ENCODE measurements at regions not wholly inside any gene's neighbourhood (a gene's known extent, or its start where the extent isn't known, plus 50 kb on each side); places are given as distances from the start of the nearest gene placed in this dataset.

DNA sequence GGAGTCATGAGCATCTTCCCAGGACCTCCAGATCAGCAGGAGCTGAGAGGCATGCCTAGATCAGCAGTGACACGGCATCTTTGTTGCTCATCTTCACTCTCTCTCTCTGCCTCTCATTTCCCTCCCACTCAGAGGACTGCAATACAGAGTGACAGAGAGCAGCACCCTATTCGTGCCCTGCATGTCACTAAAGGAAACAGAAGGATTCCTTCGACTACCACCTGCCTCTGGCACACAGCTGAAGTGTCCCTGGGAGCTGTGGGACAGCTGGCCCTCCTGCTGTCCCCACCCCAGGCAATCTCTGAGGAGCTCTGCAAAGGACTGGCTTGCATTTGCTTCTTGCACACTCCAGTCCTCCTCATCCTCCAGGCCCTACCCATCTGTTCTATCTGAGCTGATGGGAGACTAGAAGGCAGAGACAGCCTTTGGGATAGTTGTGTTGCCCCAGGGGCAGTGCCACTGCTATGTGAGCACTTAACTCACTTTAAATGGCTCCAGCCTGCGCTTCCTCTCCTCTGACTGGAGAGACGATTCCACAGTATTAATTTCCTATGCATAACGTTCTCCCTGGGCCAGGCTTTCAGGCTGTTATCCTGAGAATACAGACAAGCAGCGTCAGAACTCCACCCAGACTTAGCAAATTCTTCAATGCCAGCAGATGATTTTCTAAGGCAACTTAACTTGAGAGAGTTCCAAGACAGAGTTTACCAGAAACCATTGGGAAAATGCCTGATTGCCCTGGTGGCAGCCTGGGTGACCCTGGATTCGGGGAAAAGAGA is 167.6 kb upstream of the MAP1B start:
- Mint-ChIP-seq H3K4me3 (no peak overlapping the region), H3K27me3 (ENCODE audit: low read depth, poor library complexity) (no peaks in the 10 kb centered on the region), H3K27ac (no peak overlapping the region), H3K9me3 (peaks cover 13% of the 10 kb centered on the region), H3K36me3 (ENCODE audit: low read depth) (no peaks in the 10 kb centered on the region), H3K4me1 (peaks cover 11% of the 10 kb centered on the region)
- DNase-seq: no peak
- TF ChIP-seq, protein P1, sequence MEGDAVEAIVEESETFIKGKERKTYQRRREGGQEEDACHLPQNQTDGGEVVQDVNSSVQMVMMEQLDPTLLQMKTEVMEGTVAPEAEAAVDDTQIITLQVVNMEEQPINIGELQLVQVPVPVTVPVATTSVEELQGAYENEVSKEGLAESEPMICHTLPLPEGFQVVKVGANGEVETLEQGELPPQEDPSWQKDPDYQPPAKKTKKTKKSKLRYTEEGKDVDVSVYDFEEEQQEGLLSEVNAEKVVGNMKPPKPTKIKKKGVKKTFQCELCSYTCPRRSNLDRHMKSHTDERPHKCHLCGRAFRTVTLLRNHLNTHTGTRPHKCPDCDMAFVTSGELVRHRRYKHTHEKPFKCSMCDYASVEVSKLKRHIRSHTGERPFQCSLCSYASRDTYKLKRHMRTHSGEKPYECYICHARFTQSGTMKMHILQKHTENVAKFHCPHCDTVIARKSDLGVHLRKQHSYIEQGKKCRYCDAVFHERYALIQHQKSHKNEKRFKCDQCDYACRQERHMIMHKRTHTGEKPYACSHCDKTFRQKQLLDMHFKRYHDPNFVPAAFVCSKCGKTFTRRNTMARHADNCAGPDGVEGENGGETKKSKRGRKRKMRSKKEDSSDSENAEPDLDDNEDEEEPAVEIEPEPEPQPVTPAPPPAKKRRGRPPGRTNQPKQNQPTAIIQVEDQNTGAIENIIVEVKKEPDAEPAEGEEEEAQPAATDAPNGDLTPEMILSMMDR (IDR thresholded peaks at IDR 0.05): no peak

DNA sequence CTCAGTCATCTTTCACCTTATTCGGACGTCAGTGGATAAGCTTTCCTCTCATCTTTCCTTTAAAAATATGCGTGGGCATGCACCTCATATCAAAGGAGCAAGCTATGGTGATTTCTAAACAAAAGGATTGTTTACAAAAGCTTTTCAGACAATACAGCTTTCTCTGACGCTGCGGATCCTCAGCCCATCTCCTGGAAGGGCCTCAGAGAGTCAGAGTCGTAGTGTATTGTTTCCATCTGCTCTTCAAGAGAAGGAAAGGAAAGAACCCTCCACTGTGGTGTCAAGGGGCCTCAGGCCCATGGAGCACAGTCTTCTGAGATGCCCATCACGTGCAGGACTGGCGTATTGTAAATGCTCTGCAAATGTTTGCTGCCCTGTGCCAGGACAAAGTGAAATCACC is 163.4 kb upstream of the MAP1B start:
- peaks cover 6% of the 10 kb centered on the region for H3K36me3 Mint-ChIP-seq (ENCODE audit: low read depth)
- H3K4me1 Mint-ChIP-seq: peaks cover 6% of the 10 kb centered on the region
- TF ChIP-seq, protein P1 (IDR thresholded peaks at IDR 0.05): no peak
- H3K27ac Mint-ChIP-seq: no peak overlapping the region
- no peak for DNase-seq
- no peaks in the 10 kb centered on the region for H3K27me3 Mint-ChIP-seq (ENCODE audit: low read depth, poor library complexity)
- H3K9me3 Mint-ChIP-seq: peaks cover 38% of the 10 kb centered on the region
- no peak overlapping the region for H3K4me3 Mint-ChIP-seq

DNA sequence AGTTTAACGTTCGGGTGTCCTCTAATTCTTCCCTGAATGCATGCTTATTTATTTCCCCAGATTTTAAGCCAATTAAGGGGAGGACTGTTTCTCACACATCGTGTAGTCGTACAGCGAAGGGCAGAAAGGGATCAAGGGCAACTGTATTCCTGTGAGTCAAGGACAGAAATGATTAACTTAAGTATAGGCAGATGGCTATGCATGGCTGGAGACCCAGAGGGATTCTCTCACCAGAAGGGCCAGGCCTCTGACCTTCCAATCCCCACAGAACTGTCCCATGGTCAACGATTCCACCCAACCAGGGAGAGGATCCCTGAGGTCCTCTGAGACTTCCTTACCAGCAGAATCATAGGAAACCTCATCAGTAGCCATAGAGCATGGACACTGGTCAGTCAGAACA is 161.8 kb upstream of the MAP1B start:
- Mint-ChIP-seq H3K27me3 (ENCODE audit: low read depth, poor library complexity) (no peaks in the 10 kb centered on the region), H3K4me1 (no peaks in the 10 kb centered on the region), H3K9me3 (peaks cover 54% of the 10 kb centered on the region), H3K36me3 (ENCODE audit: low read depth) (peaks cover 6% of the 10 kb centered on the region), H3K4me3 (no peak overlapping the region), H3K27ac (no peak overlapping the region)
- TF ChIP-seq, protein P1 (IDR thresholded peaks at IDR 0.05): no peak
- DNase-seq: no peak

DNA sequence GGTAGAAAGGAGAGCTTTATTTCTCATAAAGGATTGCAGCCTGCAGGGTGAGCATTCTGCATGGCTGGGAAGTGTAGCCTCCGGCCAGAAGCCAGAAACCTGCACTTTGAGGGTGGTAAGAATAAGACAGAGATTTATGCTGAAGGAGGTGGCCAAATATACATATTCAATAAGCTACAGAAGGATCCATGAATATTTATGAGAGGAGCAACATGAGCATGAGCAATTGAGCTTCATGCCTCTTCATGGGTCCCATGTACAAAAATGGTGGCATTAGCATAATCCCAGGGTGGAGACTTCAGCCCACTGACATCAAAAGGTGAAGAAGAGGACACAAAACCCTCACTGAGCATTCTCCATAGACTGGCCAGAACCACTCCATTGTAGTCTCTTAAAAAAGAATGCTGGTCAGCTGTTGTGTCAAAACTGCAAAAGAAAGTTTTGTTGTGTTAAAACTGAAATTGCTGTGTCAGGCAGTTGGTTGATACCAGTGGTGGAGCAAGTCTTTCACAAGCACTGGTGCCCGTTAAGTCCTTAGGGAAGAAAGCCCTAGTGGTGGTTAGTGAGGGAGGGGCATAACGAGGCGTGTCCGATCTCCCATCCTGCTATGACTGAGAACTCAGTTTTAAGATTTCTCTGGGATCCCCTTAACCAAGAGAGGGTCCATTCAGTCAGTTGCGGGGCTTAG is 160.8 kb upstream of the MAP1B start:
- Mint-ChIP-seq H3K9me3 (peaks cover 63% of the 10 kb centered on the region), H3K36me3 (ENCODE audit: low read depth) (peaks cover 6% of the 10 kb centered on the region), H3K27ac (no peak overlapping the region), H3K27me3 (ENCODE audit: low read depth, poor library complexity) (no peaks in the 10 kb centered on the region), H3K4me1 (no peaks in the 10 kb centered on the region), H3K4me3 (no peak overlapping the region)
- TF ChIP-seq, protein P1 (IDR thresholded peaks at IDR 0.05): no peak
- DNase-seq: no peak

DNA sequence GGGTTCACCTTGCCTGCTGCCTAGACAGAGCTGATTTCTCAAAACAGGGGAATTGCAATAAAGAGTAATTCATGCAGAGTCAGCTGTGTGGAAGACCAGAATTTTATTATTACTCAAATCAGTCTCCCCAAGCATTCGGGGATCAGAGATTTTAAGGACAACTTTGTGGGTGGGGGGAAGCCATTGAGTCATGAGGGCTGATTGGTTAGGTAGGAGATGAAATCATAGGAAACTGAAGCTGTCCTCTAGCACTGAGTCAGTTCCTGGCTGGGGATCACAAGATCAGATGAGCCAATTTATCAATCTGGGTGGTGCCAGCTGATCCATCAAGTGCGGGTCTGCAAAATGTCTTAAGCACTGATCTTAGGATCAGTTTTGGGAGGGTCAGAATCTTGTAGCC is 159.1 kb upstream of the MAP1B start:
- Mint-ChIP-seq H3K9me3 (peaks cover 60% of the 10 kb centered on the region), H3K4me1 (no peaks in the 10 kb centered on the region), H3K36me3 (ENCODE audit: low read depth) (peaks cover 6% of the 10 kb centered on the region), H3K27me3 (ENCODE audit: low read depth, poor library complexity) (peaks cover 5% of the 10 kb centered on the region), H3K4me3 (no peak overlapping the region), H3K27ac (no peak overlapping the region)
- no peak for DNase-seq
- TF ChIP-seq, protein P1 (IDR thresholded peaks at IDR 0.05): no peak

Measured in nephron progenitor cell (in vitro differentiated cells).